GM21447 (cell line): ENCODE measurements at regions not wholly inside any gene's neighbourhood (a gene's known extent, or its start where the extent isn't known, plus 50 kb on each side); places are given as distances from the start of the nearest gene placed in this dataset.

Experiments
- ATAC-seq: cut with Tn5 transposase; IDR thresholded peaks from one replicate; pipeline ENCODE4 v1.9.1; 2021; ENCODE audit not compliant: unreplicated experiment

DNA sequence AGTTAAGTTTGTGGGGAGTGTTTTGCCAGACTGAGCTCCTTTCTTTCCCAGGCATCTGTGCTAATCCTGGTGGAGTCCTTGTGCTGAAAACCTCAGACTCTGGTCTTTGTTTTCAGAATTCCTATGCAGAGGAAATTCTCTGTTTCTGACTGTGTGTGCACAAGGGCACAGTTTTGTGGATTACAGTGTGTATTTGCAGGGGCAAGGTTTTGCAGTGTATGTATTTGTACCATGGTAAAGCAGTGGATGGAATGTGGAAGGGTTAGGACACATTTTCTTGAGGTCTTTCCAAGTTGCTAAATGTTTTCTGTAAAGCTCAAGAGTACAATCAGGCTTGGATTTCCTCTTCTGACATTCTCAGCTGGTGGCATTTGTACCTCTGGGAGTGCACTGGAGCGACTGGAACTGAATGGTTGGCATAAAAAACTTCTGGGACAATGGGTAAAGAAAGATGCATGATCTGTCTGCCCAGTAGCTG is 139.5 kb upstream of the RND3 start:
- ATAC-seq, result no peak

GRCh38 chr2:150625741-150626140 is 138.3 kb upstream of the RND3 start:
- no peak for ATAC-seq

DNA sequence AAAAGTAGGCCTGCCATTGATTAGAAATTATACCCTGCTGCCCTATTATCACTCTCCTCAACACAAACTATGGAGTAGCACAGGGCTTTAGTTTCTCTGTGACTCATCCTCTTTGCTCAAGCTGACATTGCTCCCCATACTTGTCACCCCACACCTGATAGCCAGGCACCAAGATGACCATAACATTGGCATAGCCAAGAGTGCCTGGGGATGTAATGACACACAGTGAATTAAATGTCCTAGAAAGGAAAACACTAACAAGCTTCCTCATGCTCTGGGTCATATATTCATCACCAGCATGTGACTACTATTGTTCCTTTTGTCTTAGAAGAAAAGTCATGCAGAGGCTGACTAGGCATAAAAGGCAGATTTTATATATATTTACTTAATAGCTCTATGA is 137.8 kb upstream of the RND3 start:
- ATAC-seq, result no peak

DNA sequence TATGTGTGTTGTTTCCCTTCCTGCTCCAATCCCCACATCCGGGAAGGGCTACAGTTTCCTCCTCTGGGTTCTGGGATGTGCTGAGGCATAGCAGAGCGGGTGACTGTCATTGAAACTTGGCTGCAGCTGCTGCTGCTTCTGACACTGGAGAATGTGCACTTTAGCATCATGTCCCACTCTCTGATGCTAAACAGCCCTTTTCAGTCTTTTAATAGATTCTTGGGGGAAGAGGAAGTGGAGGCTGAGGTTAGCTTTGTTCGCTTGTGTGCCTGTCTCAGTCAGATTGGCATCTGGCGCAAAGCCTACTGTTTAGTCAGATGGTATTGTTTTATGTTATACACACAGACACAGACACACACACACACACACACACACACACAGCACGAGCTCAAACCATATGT is 136.5 kb upstream of the RND3 start:
- no peak for ATAC-seq

DNA sequence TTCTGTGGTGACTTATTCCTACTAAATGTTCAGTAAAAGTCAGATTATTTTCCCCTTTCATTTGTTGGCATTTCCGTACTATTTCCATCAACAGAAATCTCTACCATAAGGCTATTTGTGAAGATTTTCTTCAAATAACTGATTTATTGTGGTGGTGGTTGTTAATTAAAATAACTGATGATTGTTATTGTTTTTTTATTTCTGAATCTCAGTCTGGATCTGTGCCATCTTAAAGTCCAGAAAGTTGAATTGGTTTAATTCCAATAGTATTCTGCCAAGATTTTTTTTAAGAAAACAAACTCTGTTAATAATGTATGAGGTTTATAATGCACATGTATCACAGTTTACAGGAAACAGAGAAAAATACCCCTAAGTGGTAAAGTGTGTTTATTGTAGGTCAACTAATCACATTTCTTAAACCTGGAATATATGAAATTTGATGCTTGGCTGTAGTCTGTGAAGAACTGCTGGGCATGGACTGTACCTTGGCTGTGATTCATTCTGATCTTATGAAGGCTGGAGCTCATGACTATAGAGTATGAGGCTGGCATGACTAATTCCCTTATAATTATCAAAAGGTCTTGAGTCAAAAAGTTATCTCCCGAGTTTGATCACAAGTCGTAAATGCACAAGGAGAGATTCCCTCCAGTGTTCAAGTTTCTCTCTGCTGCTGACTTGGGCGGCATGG is 134.2 kb upstream of the RND3 start:
- no peak for ATAC-seq

DNA sequence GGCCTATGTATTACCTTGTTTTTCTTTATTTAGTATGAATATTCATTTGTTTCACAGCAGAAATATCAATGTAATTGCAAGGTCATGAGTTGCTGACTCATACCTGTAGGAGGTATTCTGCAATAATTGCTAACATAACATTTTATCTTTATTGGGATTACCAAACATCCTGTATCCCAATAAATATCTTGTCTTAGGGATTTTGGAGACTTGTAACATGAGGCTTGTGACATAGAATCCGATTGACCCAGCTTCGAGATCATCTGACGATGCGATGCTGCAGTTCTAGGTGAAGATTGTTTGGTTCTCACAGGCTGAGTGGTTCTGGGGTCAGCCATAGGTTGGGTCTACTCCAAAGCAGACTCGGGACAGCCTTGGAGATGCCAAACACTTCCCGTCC is 133.4 kb upstream of the RND3 start:
- no peak for ATAC-seq

DNA sequence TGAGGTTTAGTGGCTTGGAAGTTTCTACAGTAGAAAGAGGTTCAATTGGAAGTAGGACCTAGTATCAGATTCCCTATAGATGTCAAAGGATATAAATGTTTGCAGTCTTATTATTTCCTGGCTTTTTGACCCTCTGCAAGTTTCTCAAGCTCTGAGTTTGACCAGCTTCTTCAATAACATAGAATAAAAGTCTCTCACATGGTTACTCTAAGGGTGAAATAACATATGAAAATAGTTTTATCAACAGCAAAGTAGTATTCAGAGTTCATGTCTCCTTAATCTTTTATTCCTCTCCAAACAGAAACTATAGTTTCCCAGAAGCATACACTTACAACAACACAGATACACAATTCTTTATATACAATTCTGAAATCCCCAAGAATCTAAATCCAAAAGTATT is 132.9 kb upstream of the RND3 start:
- ATAC-seq, result no peak

DNA sequence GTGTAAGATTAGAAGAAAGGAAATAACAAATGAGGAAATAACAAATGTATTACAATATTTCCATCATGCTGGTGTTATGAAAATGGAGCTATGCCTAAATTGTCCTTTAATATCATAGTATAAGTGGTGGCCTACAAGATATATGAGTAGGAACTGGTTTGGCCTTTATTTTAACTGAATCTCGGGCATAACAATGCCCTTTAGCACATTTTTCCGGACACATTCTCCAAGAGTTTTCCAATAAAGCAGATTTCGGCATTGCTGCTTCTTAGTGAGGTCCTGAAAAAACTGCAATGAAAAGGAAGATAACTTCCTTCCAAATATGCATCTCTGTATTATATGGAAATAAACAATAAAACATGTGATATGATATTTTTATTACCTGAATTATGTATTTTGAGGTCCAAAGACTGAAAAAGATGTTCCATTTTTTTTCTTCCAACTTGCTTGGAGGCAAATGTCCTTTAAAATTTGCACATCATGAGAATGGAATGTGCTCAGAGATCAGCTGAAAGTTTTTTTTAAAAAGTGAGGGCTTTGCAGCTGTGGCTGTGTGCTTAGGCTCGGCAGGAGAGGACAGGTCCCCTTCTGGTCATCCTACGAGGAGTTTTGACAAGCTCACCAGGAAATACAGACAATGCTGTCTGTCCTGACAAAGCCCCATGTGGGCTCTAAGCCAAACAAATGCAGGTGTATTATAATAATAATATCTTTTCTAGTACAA is 132.3 kb upstream of the RND3 start:
- ATAC-seq, result no peak

GRCh38 chr2:150618245-150618895 is 130.9 kb upstream of the RND3 start:
- no peak for ATAC-seq

- ATAC-seq, result no peak
Observed at GRCh38 chr2:150617351-150617978, 130.0 kb upstream of the RND3 start.

DNA sequence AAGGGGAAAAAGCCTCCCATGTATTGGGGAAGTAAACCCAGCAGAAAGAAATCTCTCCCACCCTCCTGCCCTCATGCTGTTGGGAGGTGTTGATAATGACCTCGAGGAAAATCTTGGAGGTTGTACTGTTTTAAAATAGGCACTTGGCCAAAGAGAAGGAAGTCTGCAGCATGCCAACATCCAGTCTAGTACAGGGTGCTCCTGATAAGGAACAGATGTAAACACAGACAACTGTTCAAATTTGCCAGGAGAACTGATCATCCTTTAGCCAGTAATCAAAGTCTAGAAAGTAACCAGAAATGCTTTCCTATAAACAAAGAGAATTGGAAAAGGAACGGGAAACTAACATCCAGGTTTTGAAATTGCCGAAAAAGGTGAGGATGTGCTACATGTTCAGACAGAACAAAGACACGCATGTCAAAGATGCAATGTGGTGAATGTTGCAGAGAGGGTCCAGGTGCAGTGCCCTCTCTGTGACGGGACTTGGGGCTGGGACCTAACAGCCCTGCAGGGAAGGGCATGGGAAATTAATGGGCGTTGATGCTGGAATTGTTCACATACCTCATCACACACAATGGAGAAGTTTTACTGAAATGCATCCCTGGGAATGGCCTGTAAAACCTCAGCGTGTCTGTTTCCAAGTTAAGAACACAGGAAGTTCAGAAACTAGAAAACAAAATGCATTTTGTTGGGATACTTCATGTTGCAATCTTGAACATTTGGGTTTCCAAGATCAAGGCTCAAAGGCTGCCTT is 125.7 kb upstream of the RND3 start:
- ATAC-seq, result no peak

- ATAC-seq, result no peak
Observed at GRCh38 chr2:150610670-150611279, 123.3 kb upstream of the RND3 start.

GRCh38 chr2:150609831-150610582 is 122.5 kb upstream of the RND3 start:
- ATAC-seq, result no peak

- no peak for ATAC-seq
Observed at GRCh38 chr2:150608341-150608740, 120.9 kb upstream of the RND3 start.

DNA sequence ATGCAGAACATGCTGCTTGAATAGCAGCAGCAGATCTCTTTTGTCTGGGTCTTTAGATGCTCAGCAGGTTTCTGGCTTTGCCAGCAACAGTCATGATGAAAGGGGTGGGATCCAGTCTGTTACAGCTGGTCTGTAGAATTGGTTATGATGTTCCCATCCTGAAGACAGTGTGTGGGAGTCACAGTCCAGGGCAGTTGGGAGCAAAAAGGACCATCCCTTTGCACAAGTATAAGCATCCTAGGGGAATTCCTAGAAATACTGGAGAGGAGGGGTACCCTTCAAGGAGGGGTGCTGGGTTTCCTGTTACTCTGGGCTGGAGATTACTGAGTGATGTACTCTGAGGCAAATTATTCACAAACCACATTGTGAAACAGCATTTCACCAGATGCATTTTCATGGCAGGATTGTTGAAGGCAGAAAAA is 119.9 kb upstream of the RND3 start:
- ATAC-seq, result no peak

DNA sequence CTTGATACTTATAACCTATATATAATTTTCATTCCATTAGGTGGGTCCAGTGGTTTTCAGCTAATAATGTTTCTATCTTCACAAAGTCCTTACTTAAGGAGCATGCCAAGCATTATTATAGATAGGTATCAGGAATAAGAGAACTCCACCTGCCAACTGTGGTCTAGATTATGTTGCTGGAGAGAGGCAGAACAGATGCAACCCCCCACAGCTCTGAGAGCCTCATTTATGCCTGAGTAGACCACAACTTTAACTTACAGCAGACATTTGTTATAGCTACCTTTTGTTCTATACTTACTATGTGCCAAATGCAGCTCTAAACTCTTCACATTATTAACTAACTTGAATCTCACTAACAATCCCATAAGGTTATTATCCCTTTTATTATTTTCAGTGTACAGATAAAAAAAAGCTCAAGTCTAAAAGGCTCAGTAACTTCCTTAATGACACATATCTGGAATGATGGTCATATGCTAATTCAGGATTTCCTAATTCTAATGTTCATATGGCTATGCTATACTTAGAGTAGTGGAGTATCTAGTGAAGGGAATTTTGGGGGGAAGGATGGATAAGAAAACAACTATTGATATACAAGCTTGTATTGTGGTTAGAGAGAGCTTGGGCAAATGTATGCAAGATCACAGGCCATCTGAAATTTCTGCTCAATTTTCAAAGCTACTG is 119.1 kb upstream of the RND3 start:
- no peak for ATAC-seq

- no peak for ATAC-seq
Observed at GRCh38 chr2:150605664-150606063, 118.2 kb upstream of the RND3 start.

- no peak for ATAC-seq
Observed at GRCh38 chr2:150601280-150602038, 114.0 kb upstream of the RND3 start.
